Adrenal gland (tissue), 5 donors: ENCODE measurements at regions not wholly inside any gene's neighbourhood (a gene's known extent, or its start where the extent isn't known, plus 50 kb on each side); places are given as distances from the start of the nearest gene placed in this dataset.

Source experiments
- CTCF ChIP-seq, 6 experiments: fragments of 450-650 bp in 4 of 6; fragments of 200-600 bp in 2 of 6; sonication (generic) in 1 of 6; IDR thresholded peaks; 1 replicate in 5 of 6; 2 replicates in 1 of 6; pipeline versions ENCODE4 v1.5.1 to v1.8.0; 2016 to 2021; ENCODE audit warnings: antibody characterized with exemption in 6 of 6, mild to moderate bottlenecking in 2 of 6, moderate library complexity in 1 of 6
- POLR2A ChIP-seq, 2 donors: fragments of 450-650 bp; IDR thresholded peaks; one replicate each; pipeline ENCODE4 v1.6.1; 2017; ENCODE audit warnings: antibody characterized with exemption in 2 of 2, mild to moderate bottlenecking in 2 of 2, moderate library complexity in 1 of 2
- donor health status: DM: no; HTN: no; CAD: no.

GRCh38 chr5:143741421-143741820 is 70.5 kb upstream of the HMHB1 start:
- no peak for TF ChIP-seq CTCF (IDR thresholded peaks at IDR 0.05)
- no peak for TF ChIP-seq POLR2A (IDR thresholded peaks at IDR 0.05)
